ENCODE measurements at regions not wholly inside any gene's neighbourhood (a gene's known extent, or its start where the extent isn't known, plus 50 kb on each side); places are given as distances from the start of the nearest gene placed in this dataset.

DNA sequence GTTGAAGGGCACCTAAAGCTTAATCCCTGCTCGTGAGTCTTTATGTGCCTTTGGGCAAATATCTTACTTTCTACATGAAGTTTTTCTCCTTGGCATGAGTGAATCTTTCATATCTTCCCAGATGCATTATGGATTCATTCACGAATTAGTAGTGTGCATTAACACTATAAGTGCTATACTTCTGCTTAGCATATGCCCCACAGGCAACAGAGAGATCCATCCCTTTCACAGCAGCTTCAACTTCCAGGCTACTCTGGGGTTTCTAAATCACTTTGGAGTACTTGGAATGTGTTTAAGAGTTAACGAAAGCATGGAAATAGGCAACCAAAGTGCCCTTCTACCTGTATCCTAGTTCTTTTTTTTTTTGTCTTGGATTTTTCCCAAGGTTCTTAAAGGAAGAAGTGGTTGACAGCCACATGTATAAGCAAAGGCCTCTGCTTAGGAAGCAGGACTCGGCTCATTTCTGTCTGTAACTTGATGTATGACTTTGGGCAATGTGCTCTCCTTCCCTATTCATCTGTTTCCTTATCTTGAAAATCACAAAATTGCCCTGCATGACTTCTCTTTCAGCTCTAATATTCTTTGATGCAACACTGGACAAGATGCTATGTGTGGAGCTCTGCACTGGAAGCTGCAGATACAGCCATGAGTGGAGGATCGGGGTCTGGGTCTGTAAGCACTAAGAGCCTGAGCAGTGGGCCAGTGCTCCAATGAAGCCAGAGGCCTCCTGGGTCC lies 54.5 kb upstream of the ME3 start:
- Histone ChIP-seq H3K9me3 (peaks cover 0 to 7% (median 3%) of the 10 kb centered on the region in 4 donors), H3K4me3 (no peak overlapping the region), H3K27ac (replicated peaks in 1 of 4) (no peak overlapping the region), H3K4me1 (no peaks in the 10 kb centered on the region), H3K27me3 (no peaks in the 10 kb centered on the region), H3K36me3 (no peaks in the 10 kb centered on the region)
- 85% methylated on average over 5 of the region's 5 CpGs for WGBS
- DNase-seq (ENCODE audit: extremely low spot score) = no peak
- intact Hi-C loops (cut with DNase I) = no loop called here
- no peak for TF ChIP-seq EP300 (IDR thresholded peaks at IDR 0.05)
- TF ChIP-seq POLR2AphosphoS5 (IDR thresholded peaks at IDR 0.05) = no peak
- no peak for TF ChIP-seq POLR2A (IDR thresholded peaks at IDR 0.05; ENCODE audit: low read depth)
- TF ChIP-seq, protein P1, sequence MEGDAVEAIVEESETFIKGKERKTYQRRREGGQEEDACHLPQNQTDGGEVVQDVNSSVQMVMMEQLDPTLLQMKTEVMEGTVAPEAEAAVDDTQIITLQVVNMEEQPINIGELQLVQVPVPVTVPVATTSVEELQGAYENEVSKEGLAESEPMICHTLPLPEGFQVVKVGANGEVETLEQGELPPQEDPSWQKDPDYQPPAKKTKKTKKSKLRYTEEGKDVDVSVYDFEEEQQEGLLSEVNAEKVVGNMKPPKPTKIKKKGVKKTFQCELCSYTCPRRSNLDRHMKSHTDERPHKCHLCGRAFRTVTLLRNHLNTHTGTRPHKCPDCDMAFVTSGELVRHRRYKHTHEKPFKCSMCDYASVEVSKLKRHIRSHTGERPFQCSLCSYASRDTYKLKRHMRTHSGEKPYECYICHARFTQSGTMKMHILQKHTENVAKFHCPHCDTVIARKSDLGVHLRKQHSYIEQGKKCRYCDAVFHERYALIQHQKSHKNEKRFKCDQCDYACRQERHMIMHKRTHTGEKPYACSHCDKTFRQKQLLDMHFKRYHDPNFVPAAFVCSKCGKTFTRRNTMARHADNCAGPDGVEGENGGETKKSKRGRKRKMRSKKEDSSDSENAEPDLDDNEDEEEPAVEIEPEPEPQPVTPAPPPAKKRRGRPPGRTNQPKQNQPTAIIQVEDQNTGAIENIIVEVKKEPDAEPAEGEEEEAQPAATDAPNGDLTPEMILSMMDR (IDR thresholded peaks at IDR 0.05) = no peak

DNA sequence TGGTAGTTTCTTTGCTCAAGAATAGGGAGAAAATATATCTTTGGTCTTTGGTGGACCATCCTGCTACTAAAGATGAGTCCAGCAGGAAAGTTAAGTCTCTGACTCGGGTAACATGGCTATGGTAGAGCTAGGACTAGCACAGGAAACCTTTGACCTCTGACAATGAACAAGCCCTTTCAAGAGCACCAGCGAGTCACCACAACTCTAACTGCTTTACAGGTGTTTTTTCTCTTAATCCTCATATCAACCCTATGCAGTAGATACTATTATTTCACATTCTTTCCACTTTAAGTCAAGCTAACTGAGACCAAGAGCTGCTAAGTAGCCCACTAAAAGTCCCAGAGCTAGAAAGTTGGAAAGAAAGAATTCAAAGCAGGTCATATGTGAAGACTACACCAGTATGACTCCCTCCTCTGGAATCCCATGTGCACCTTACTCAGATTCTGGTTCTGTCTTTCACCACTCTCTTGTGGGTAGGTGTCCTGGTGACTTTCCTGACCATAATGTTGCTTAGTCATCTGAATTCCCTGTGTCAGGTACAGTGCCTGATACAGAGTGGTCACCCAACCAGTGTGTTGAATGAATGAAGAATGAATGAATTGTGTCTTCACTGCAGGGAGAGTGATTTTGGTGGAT lies 53.8 kb upstream of the ME3 start:
- DNase-seq (ENCODE audit: extremely low spot score) = no peak
- H3K4me1 ChIP-seq = no peaks in the 10 kb centered on the region
- H3K9me3 ChIP-seq = peaks cover 0 to 11% (median 5%) of the 10 kb centered on the region in 4 donors
- H3K36me3 ChIP-seq = no peaks in the 10 kb centered on the region
- intact Hi-C loops (cut with DNase I) = no loop called here
- no peak overlapping the region for H3K27ac ChIP-seq (replicated peaks in 1 of 4)
- TF ChIP-seq POLR2A (IDR thresholded peaks at IDR 0.05; ENCODE audit: low read depth) = no peak
- TF ChIP-seq, protein P1 (IDR thresholded peaks at IDR 0.05) = no peak
- no peak for TF ChIP-seq EP300 (IDR thresholded peaks at IDR 0.05)
- no peak for TF ChIP-seq POLR2AphosphoS5 (IDR thresholded peaks at IDR 0.05)
- no peak overlapping the region for H3K4me3 ChIP-seq
- no peaks in the 10 kb centered on the region for H3K27me3 ChIP-seq
- 86% methylated on average over 2 of the region's 2 CpGs for WGBS

DNA sequence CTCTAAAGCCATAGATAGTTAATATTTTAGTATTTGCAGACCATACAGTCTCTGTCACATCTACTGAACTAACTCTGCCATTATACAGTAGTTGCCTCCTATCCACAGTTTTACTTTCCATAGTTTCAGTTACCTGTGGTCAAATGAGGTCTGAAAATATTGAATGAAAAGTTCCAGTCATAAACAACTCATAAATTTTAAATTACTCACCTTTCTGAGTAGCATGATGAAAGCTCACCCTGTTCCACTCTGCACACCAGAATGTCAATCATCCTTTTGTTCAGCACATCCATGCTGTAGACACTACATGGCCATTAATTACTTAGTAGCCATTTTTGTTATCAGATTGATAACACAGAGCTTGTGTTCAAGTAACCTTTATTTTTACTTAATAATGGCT lies 51.7 kb upstream of the ME3 start:
- Histone ChIP-seq H3K27ac (replicated peaks in 1 of 4) (no peak overlapping the region), H3K27me3 (no peaks in the 10 kb centered on the region), H3K9me3 (peaks cover 0 to 11% (median 5%) of the 10 kb centered on the region in 4 donors), H3K36me3 (no peaks in the 10 kb centered on the region), H3K4me1 (no peaks in the 10 kb centered on the region), H3K4me3 (no peak overlapping the region)
- no peak for TF ChIP-seq POLR2AphosphoS5 (IDR thresholded peaks at IDR 0.05)
- TF ChIP-seq EP300 (IDR thresholded peaks at IDR 0.05) = no peak
- TF ChIP-seq POLR2A (IDR thresholded peaks at IDR 0.05; ENCODE audit: low read depth) = no peak
- TF ChIP-seq, protein P1 (IDR thresholded peaks at IDR 0.05) = no peak
- intact Hi-C loops (cut with DNase I) = no loop called here
- DNase-seq (ENCODE audit: extremely low spot score) = no peak

DNA sequence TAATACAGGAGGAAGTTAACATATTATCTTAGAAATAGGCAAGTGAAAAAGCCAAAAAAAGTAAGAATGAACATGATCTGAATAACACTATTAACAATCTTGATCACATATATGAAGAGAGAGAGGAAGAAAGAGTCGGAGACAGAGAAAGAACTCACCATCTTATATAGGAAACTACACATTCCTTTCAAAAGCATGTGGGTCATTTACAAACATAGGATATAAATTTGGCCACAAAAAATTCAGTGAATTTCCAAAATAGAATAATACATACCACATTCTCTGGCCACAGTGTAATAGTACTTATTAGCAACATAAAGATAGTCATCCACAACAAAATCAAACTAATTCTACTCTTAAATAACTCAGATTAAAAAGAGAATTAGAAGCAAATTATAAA lies 50.9 kb upstream of the ME3 start:
- no peak for TF ChIP-seq POLR2A (IDR thresholded peaks at IDR 0.05; ENCODE audit: low read depth)
- TF ChIP-seq POLR2AphosphoS5 (IDR thresholded peaks at IDR 0.05) = no peak
- no peak for TF ChIP-seq EP300 (IDR thresholded peaks at IDR 0.05)
- TF ChIP-seq, protein P1 (IDR thresholded peaks at IDR 0.05) = no peak
- peaks cover 0 to 11% (median 5%) of the 10 kb centered on the region in 4 donors for H3K9me3 ChIP-seq
- no peak overlapping the region for H3K27ac ChIP-seq (replicated peaks in 1 of 4)
- intact Hi-C loops (cut with DNase I) = no loop called here
- DNase-seq (ENCODE audit: extremely low spot score) = no peak
- no peaks in the 10 kb centered on the region for H3K27me3 ChIP-seq
- no peaks in the 10 kb centered on the region for H3K4me1 ChIP-seq
- no peaks in the 10 kb centered on the region for H3K36me3 ChIP-seq
- H3K4me3 ChIP-seq = no peak overlapping the region
- WGBS = 100% methylated on average over 1 of the region's 1 CpG

Data from esophagus muscularis mucosa (tissue), 4 donors.